H4 (cell line): ENCODE measurements at regions not wholly inside any gene's neighbourhood (a gene's known extent, or its start where the extent isn't known, plus 50 kb on each side); places are given as distances from the start of the nearest gene placed in this dataset.
A peak's percentile ranks its signal among the peaks of the same experiment; 100 is the strongest.

ENCODE experiments used
- DNase-seq: peaks from one replicate; pipeline ENCODE4 v3.0.0-alpha.2; 2015; ENCODE audit warnings: low spot score

DNA sequence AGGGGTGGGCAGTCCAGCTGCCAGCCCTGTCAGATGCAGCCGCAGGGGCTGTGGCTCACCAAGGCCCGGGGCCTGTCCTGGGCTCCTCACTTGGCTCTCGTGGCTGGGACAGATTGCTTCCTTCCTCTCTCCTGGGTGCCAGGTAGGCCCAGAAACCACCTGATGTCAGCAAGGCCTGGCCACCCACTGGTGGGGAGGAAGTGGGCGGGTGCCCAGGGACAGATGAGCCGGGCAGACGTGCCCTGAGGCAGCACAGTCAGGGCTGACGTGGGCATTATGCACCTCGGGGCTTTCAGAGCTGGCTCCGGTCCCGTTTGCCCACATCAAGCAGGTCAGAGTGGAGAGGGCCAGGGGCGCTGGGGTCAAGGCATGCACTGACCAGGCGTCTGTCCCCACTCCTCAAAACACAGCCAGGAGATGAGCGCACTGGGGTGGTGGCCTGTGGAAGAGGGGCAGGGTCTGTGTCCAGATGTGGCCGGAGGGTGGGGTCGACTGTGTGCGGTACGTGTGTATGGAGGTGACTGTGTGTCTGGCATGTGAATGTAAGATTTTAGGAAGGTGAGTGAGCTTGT lies 133.2 kb upstream of the PTPN1 start:
- DNase-seq = no peak

DNA sequence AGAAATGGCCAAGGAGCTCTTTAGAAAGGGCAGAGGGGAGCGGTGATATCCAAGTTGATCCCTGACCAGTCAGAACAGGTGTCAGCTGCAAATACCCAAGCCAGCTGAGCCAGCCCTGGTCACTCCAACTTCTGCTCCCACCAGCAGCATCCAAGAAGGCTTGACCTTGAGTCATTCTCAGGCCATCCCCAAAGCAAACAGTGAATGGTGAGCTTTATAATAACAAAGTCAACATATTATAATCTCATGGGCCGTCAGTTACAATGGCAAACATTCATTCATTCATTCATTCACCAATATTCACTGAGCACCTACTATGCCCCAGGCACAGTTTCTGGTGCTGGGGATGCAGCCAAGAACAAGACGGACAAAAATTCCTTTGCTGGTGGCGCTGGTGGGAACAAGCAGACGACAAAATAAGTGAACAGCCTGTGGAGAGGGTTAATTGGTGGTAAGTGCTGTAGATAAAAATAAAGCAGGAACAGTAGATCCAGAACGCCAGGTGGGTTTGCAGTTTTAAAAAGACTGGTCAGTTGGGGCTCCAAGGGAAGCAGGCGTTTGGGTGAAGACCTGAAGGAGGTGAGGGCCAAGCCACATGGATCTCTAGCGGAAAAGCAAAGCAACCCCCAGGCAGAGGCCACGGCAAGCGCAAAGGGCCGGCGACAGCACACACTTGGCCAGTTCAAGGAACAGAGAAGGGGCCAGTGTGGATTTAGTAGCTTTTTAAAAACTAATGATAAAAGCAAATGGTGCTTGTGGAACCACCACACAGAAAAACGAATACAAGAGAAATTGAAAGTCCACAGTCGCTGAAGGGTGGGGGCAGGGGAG lies 131.8 kb upstream of the PTPN1 start:
- DNase-seq = no peak

DNA sequence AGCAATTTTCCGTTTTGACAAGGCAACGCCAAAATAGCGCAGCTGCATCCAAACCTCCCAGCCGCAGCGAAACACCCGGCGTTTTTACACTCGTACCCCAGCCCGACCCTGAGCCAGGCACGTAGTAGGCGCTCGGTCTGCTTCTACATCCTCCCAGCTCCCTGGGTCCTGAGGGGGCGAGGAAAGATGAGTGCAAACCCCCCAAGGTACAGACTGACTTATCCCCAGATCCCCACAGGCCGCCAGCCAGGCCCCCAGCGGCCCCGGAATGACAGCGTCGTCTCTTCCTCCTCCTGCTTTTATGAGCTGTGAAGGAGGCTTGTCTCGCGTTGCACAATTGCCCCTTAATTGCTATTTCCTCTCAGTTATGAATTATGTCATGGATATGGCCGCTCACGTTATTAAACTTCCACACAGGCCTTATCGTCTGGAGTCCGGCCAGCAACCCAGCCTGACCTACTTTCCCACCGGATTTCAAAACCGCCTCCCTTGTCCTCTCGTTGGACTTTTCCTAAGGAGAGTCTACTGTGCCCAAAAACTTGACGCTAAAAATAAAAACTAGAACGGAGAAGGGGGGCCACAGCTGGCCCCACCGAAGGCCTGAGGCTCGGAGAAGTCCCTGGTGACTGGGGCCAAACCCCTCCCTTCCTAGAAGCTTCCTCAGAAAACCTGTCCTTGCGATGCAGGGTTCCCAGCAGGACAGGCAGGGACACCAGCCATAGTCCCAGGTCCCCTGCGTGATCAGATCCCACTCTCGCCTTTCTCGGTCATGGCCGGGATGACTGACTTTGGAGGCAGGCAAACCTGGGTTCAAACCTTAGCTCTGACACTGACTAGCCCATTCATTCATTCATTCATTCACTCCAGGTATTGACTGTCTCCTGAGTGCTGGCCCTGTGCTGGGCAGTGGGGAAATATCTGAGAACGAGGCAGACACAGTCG lies 130.9 kb upstream of the PTPN1 start:
- DNase-seq = peak; percentile 28

DNA sequence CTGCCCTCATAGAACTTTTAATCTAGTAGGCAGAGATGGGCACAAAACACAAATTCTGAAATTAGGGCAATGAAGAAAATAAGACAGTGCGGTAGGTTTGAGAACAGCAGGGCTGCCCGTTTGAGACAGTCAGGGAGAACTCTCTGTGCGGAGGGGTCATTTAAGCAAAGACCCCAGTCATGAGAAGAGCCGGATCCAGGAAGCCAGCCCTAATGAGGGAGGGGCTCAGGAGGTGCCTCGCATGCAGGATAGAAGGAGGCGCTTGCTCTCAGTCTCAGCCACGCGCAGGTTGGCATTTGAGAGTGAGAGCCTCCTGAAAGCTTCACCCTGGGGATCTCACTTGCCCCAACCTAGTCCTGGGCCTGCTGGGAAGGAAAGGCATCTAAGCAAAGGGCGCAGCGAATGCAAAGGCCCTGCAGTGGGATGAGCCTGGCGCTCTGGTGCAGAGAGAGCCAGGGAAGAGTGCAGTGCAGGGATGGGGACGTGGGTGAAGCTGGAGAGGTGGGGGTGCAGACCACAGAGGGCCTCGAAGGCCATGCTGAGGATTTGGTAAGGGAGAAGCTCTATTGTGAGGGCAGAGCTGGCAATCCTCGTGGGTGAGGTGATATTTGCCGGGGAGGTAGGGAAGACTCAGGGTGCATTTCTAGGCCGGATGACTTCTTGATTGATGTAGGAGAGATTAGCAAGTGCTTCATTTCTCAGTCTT lies 130.0 kb upstream of the PTPN1 start:
- DNase-seq = no peak

DNA sequence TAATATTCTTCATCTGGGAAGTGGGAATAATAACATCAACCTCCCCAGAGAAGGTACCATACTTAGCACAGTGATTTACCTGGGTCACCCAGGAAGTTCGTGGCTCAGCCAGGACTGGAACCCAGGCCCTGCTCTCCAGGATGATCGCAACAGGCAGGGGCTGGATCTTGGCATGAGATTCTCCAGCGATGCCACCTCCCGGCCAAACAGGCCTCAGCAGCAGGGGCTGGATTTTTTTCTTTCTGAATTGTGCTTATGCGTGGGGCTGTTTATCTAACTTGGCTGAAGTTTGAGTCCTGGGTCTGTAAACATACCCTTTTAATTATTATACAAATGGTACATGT lies 129.5 kb upstream of the PTPN1 start:
- DNase-seq = peak; percentile 51

DNA sequence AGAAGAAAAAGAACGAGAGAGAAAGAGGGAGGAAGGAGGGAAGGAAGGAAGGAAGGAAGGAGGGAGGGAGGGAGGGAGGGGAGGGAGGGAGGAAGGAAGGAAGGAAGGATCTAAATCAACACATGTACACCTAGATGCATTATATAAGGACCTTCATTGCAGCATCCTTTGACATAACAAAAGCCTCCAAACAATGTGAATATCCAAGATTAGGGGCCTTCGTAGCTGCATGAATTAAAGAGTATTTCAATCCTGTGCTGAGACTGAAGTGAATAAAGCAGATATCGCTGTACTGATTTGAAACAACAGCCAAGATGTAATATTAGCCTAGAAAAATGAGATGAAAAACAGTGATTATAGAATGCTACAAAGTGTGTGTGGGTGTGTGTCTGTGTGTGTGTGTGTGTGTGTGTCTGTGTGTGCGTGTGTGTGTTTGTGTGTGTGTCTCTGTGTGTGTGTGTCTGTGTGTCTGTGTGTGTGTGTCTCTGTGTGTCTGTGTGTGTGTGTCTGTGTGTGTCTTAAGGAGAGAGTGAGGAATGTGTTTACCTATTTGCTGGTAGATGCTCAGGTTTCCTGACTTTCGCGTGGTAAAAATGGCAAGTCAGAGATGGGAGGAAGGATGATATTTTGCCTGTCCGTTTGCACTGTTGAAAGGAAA lies 129.0 kb upstream of the PTPN1 start:
- no peak for DNase-seq

DNA sequence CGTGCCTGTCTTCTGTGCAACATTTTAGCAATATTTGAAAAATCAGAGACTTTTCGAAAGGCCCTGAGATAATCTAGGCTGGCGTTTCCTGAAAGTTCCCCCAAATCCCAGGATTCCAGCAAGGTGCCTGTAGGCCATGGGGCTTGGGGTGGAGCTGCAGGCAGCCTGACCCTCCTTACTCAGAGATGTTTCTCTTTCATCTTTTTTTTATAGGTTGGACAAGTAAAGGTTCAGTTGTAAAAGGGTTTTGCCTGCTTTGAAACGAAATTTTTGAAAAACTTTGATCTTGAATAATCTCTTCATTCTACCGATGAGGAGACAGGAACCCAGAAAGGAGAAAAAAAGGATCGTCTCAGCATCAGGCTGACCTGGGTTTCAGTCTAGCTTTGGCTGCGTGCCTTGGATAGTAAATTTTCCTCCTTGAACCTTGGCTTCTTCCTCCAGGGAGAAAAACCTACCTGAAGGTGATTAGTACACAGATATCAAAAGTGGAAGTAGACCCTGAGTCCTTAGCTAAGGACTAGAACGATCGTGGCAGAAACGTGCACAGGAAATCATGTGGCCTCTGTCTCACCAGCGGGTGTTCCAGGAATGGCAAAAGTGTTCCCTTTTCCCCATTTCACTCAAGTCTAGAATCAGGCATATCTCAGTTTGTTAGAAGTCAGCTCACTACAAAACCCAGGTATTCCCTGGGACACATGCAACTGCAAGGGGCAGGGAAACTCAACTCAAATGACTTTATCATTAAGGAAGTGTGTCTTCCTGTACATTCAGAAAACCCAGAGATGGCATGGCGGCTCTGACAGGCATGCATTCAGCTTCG lies 128.2 kb upstream of the PTPN1 start:
- DNase-seq = no peak

DNA sequence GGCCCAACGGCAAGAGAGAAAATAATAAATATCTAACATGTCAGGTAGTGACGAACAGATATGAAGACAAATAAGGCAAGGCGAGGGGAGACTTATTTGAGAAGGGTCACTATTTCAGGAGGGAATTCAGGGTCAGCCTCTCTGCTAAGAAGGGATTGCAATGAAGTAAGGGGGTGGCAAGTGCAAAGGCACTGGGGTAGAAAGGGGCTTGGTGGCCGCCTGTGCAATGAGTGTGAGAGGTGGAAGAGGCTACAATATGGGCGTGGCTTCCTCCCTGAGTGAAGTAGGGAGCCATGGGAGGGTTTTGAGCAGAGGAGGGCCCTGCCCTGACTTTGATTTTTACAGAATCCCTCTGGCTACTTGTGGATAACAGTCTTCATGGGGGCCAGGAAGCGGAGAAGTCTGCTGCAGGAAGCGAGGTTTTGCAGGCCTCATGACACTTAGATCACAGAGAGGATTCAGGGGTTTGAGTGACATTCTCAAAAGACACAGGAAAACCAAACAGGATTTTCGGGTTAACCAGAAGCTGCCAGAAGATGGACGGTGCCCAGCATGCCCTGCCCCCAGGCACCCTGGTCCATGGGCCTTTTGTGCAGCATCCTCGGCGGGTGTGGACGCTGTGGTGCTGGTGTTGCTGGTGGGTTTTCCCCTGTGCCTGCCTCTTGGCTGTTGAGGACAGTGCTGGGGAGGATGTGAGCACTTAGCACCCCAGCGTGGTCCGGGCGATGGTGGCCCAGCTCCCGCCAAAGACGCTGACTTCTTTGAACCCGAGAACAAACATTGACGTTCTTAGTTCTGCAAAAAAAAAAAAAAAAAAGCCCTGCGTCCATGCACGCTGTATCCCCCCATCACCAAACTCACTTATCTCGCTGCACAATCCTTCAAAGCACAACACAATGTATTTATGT lies 124.2 kb upstream of the PTPN1 start:
- DNase-seq = no peak

DNA sequence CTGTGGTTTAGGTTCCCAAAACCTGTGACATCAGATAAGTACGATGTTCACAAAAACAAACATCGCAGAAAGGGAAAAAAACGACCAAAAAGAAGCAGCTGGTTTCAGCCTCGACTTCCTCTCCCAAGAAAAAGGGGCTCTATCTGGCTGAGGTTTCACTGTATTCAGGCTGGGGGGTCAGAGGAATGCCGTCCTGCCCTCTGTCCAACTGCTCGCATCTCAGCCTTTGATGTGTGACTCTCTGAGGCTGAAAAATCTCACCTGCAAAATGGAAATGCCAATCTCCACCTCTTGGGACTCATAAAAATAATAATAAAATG lies 123.6 kb upstream of the PTPN1 start:
- DNase-seq = no peak

DNA sequence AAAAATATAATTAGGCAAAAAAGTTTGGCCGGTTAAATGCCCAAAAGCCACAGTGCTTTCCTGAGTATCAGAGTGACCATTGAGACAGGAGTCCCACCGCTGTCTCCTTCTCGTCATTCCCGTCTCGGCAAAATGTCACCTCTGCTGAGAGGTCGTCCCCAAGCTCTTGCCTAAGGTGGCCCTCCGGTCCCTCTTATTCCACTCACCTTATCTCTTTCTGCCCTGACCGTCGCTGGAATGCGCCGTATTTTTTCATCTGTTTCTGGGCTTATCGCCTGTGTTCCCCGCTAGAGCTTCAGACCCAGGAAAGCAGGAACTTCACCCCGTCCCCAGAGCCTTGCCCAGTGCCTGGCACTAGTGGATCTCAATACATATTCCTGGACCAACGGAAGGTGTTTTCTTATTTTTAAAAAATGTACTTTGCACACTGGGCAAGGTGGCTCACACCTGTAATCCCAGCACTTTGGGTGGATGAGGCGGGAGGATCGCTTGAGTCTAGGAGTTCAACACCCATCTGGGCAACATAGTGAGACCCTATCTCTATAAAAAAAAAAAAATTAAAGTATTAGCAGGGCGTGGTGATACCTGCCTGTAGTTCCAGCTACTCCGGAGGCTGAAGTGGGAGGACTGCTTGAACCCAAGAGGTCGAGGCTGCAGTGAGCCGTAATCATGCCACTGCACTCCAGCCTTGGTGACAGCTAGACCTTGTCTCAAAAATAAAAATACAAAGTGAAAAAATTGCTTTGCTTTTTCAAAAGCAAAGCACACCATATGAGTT lies 122.8 kb upstream of the PTPN1 start:
- no peak for DNase-seq

DNA sequence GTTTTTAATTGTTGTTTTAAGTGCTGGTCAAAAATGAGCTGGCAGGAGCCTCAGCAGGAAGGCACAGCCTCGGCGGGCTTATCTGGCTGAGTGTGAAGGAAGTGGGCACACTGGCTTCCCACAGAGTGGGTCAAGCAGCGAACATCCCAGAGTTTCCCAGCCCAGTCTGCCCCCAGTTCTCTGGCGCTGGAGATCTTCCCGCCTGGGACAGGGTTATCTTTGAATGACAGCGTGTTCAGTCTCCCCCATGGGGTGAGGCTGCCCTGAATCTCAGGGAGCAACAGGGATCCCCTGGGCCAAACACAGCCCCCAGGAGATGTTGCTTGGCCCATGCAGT lies 122.2 kb upstream of the PTPN1 start:
- DNase-seq = no peak

DNA sequence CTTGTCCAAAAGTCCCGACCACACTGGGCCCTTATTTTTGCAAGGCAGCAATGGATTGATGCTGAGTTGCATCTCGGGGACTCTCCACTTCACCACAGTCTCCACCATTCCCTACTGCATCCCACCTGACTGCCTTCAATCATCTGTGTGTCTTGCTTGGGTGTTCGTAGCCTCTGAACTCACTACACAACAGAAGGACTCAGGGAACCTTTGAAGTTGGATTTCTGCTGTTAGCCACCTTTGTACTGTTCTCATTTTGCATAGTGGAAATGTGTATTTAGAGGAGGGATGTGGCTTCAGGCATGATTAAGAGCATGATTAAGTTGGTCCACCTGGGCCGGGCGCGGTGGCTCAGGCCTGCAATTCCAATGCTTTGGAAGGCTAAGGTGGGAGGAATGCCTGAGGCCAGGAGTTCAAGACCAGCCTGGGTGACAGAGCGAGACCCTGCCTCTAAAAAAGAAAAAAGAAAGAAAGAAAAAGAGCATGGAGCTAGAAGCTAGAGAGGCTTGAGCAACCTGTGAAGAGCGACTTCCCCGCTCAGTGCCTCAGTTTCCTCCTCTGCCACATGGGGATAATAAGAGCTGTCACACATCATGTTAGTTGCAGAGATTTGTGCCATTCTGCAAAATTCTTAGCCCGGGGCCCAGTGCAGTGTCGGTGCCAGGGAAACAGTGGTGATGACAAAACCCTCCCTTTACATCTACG lies 121.3 kb upstream of the PTPN1 start:
- DNase-seq = no peak

DNA sequence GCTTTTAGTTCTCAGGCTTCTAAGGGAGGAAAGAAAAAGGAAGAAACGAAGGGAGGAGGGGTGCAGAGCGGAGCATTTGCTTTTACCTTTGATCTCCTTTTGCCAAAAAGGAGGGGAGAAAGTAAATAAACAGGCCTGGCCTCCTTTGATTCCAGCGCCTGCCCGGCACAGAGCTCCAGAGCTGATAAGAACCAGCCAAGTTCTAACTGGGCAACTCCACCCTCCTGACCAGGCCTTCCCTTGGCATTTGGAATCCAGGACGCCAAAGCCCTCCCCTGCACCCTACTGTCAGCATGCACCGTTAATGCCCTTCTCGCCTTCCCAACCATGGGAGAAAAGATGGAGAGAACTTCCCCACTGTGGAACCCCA lies 120.8 kb upstream of the PTPN1 start:
- no peak for DNase-seq

DNA sequence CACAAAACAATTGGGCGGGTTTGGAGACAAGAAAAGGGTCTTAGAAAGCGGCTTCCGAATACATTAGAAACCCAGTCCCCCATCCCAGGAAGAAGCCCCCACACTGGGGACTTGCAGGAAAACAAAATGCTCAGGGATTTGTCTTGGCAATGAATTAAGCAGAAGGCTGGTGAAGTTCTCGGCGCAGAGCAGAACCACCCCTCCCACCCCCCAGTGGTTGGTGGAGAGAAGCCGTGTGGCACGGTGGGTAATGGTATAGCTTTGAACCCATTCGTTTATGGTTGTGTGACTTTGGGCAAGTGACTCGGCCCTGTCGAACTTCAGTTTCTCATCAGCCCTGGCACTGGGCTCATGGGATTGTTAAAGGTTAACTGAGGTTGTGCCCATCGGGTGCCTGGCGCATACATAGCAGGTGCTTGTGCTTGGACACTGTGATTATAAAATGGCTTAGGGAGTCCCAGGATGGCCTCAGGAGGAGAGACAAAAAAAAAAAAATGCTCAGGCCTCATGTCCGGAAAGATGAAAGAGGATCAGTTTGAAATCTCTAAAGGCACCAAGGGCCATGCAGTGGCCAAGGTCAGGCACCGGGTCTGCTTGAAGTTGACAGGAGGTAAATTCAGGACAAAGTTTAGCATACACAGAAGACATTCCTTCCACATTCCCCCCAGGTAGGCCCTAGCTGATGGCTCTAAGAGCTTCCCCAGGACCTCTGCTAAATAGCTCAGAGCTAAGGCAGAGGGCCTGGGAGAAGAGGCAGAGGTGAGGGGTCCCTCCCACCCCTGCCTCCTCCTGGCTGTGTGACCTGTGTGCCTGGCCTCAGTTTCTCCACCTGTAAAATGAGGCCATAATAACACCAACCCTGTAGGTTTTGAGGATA lies 120.1 kb upstream of the PTPN1 start:
- DNase-seq = no peak

DNA sequence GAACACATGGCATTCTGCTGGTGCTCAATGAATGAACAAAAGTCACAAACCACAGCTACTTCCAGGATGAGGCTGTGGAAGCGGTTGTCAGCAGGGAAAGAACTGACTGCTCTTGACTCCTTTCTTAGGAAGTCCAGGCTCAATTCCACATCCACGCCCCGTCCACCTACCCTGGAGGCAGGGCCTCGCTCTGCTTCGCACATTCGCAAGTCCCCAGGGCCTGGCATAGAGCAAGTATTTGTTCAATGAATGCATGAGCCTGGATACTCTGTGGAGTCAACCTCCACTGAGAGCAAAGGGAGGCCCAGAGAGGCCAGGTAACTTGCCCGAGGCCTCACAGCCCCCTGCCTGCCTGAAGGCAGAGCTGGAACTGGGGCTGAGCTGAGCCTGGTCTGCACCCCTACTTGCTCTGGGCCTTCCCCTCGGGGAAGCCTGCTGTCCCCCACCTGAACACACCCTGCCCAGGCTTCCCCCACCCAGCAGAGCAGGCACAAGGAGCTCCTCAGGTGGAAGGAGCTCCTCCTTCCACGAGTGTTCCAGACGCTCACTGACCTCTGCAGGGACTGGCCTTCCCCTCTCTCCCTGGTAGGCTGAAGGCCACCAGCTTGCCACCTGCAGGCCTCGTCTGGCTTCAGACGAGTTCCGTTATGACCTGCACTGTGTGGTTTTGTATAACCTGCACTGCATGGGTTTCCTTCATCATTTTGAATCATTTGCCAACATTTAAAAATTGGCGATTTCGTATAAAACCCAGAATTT lies 119.3 kb upstream of the PTPN1 start:
- DNase-seq = no peak

DNA sequence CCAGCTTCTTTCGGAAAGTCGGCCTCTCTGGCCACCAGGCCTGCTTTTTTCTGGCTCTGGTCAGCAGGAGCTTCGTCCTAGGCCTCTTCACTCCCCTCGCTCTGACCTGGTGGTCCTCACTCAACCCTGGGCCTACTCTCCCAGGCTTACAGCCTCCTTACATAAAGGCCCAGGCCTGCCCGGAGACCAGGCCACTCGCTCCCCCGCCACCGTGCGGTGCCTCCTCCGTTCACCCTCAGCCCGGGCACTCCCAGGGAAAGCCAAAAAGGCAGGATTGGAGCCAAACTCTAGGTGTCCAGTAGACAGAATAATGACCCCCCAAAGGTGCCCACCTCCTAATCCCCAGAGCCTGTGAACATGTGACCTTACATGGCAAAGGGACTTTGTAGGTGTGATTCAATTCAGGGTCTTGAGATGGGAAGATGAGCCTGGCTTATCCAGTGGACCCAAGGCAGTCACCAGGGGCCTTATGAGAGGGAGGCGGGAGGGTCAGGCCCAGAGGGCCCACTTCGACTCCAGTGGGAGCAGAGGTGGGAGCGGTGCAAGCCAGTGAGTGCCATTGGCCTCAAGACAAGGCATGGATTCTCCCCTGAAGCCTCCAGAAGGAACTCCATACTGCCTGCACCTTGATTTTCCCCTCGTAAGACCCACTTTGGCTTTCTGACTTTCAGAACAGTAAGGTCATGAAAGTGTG lies 118.6 kb upstream of the PTPN1 start:
- DNase-seq = no peak
